ENCODE measurements at regions not wholly inside any gene's neighbourhood (a gene's known extent, or its start where the extent isn't known, plus 50 kb on each side); places are given as distances from the start of the nearest gene placed in this dataset.
A peak's percentile ranks its signal among the peaks of the same experiment; 100 is the strongest.

DNA sequence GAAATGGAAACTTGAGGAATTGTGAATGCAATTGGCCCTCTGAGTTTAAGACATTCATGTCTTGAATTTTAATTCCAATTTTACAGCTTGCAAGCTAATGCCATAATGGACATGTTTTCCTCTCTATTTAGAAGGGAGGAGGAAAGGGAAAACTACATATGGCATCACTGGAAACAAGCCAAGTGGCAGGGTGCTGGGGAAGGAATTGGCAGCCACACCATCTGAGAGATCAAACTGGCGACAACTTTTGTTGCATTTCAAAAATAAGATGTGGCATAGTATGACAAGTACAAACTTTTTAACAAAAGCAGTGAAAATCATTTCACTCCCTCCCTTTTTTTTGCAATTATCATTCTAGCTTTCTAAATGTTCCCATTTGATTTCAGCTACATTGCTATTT is 615.6 kb downstream of the CENPC start:
- TF ChIP-seq YY1 (IDR thresholded peaks at IDR 0.05; ENCODE audit: low read depth) (no peak), RAD21 (IDR thresholded peaks at IDR 0.05; ENCODE audit: low read depth) (no peak), EP300 (IDR thresholded peaks at IDR 0.05; ENCODE audit: borderline replicate concordance) (no peak), NFIC (IDR thresholded peaks at IDR 0.05) (0 out of 2 replicates have a peak, but pooled peaks have one; percentile 22)
- TF ChIP-seq, protein P1, sequence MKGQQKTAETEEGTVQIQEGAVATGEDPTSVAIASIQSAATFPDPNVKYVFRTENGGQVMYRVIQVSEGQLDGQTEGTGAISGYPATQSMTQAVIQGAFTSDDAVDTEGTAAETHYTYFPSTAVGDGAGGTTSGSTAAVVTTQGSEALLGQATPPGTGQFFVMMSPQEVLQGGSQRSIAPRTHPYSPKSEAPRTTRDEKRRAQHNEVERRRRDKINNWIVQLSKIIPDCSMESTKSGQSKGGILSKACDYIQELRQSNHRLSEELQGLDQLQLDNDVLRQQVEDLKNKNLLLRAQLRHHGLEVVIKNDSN (IDR thresholded peaks at IDR 0.05), result no peak

DNA sequence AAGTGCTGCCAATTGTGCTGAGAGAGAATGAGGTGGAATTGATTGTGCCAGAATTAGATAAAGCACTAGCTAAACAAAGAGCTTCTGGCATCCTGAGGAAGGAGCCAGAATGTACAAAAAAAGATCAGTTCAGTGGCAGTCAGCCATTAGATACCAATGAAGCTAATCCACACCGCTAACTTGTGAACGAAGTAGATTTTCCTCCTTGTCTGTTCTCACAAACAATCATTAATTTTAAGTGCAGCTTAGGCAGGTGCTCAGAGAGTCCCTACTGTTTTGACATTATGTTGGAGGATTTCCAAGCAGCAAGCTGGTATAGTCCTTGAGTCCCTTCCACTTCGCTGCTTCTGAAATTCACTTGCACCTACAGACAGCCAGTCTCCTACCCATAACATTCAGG is 617.4 kb downstream of the CENPC start:
- peak; percentile 74 for TF ChIP-seq NFIC (IDR thresholded peaks at IDR 0.05)
- TF ChIP-seq CREB1 (IDR thresholded peaks at IDR 0.05; ENCODE audit: low read depth), result no peak
- TF ChIP-seq TAF1 (IDR thresholded peaks at IDR 0.05; ENCODE audit: low read depth), result no peak
- peak; percentile 74; the same call in 1 of the 2 replicates for TF ChIP-seq TCF12 (IDR thresholded peaks at IDR 0.05; ENCODE audit: low read depth)
- peak; percentile 51; the same call in 1 of the 2 replicates for TF ChIP-seq EP300 (IDR thresholded peaks at IDR 0.05; ENCODE audit: borderline replicate concordance)
- no peak for TF ChIP-seq RAD21 (IDR thresholded peaks at IDR 0.05; ENCODE audit: low read depth)
- no peak for TF ChIP-seq EGR1 (IDR thresholded peaks at IDR 0.05)

DNA sequence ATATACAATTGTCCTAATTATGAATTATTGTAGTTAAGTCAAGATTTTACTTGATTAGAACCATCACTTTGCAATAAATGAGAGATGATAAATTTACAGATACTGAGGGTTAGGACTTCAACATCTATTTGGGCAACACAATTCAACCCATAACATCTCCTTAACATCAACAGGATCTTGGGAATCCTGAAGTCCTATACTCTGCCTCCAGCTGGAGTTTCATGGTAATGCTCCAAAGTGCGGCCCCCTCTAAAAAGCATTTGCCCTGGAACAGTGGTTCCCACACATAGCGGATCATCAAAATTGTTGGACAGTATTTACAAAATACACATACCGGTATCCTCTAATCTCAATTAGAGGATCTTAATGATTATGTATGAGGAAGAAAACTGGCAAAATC is 618.6 kb downstream of the CENPC start:
- no peak for TF ChIP-seq CEBPB (IDR thresholded peaks at IDR 0.05)
- TF ChIP-seq NFIC (IDR thresholded peaks at IDR 0.05), result no peak
- TF ChIP-seq, protein P2, sequence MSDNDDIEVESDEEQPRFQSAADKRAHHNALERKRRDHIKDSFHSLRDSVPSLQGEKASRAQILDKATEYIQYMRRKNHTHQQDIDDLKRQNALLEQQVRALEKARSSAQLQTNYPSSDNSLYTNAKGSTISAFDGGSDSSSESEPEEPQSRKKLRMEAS (IDR thresholded peaks at IDR 0.05), result no peak
- TF ChIP-seq, protein P1 (IDR thresholded peaks at IDR 0.05), result no peak

DNA sequence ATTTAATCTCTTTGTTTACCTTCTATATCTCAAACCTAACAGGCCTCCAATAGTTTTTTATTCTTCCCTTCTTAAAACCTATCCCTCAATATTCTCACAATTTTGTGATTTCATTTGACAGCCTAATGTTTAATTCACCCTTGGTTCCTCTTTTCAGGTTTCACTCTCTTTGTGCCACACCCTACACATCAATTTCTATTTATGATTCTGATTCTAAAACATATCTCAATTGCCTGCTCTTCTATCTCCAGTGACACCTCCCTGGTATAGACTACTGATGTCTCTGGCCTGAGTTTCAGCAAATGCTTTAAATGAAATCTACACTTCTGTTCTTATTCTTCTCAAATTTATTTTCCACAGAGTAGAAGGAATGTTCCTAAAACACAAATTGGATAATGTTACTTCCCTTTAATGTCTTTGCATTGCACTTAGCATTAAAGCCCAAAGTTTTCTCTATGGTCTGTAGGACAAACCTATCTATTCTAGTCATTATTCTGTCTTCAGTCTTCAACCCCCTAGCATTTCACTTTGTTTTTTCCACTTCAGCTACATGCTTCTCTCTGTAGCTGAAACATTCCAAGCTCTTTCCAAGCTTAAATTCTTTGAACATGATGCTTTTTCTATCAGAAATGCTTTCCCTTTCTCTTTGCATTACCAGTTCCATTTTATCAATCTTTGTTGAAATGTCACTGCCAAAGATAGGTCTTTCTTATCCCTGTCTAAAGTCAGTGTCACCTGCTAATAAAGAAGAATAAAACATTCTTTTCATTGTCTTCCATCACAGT is 622.0 kb downstream of the CENPC start:
- no peak for TF ChIP-seq TAF1 (IDR thresholded peaks at IDR 0.05; ENCODE audit: low read depth)
- no peak for TF ChIP-seq EGR1 (IDR thresholded peaks at IDR 0.05)
- TF ChIP-seq, protein P3, sequence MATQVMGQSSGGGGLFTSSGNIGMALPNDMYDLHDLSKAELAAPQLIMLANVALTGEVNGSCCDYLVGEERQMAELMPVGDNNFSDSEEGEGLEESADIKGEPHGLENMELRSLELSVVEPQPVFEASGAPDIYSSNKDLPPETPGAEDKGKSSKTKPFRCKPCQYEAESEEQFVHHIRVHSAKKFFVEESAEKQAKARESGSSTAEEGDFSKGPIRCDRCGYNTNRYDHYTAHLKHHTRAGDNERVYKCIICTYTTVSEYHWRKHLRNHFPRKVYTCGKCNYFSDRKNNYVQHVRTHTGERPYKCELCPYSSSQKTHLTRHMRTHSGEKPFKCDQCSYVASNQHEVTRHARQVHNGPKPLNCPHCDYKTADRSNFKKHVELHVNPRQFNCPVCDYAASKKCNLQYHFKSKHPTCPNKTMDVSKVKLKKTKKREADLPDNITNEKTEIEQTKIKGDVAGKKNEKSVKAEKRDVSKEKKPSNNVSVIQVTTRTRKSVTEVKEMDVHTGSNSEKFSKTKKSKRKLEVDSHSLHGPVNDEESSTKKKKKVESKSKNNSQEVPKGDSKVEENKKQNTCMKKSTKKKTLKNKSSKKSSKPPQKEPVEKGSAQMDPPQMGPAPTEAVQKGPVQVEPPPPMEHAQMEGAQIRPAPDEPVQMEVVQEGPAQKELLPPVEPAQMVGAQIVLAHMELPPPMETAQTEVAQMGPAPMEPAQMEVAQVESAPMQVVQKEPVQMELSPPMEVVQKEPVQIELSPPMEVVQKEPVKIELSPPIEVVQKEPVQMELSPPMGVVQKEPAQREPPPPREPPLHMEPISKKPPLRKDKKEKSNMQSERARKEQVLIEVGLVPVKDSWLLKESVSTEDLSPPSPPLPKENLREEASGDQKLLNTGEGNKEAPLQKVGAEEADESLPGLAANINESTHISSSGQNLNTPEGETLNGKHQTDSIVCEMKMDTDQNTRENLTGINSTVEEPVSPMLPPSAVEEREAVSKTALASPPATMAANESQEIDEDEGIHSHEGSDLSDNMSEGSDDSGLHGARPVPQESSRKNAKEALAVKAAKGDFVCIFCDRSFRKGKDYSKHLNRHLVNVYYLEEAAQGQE (IDR thresholded peaks at IDR 0.05; ENCODE audit: low read depth), result no peak
- no peak for TF ChIP-seq RAD21 (IDR thresholded peaks at IDR 0.05; ENCODE audit: low read depth)
- no peak for TF ChIP-seq TEAD4 (IDR thresholded peaks at IDR 0.05)
- TF ChIP-seq EP300 (IDR thresholded peaks at IDR 0.05; ENCODE audit: borderline replicate concordance), result no peak
- no peak for TF ChIP-seq ZBTB7A (IDR thresholded peaks at IDR 0.05; ENCODE audit: low read depth)
- no peak for TF ChIP-seq NFIC (IDR thresholded peaks at IDR 0.05)
- TF ChIP-seq FOXM1 (IDR thresholded peaks at IDR 0.05; ENCODE audit: borderline replicate concordance, low read depth), result no peak
- no peak for TF ChIP-seq CEBPB (IDR thresholded peaks at IDR 0.05)
- TF ChIP-seq TCF12 (IDR thresholded peaks at IDR 0.05; ENCODE audit: low read depth), result no peak
- no peak for TF ChIP-seq CREB1 (IDR thresholded peaks at IDR 0.05; ENCODE audit: low read depth)
- TF ChIP-seq, protein P1 (IDR thresholded peaks at IDR 0.05), result no peak
- TF ChIP-seq, protein P2 (IDR thresholded peaks at IDR 0.05), result no peak
- no peak for TF ChIP-seq YY1 (IDR thresholded peaks at IDR 0.05; ENCODE audit: low read depth)

DNA sequence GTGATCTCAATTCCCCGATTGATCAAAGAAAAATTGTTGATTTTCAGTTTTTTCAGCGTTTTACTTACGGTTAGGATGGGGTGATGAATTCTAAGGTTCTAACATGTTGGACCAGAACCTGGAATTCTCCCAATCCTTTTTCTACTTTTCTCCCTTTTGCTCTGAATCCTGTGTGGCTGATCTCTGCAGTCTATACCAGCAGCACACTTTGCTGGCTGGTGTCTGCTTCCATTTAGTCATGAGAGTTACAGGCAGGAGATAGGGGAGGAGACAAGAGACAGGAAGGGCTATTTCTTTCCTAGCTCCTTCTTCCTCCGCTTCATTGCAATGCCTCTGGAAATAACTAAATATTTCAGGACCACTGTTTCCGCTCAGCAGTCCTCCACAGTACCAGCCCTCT is 623.9 kb downstream of the CENPC start:
- TF ChIP-seq, protein P2 (IDR thresholded peaks at IDR 0.05), result no peak
- TF ChIP-seq CREB1 (IDR thresholded peaks at IDR 0.05; ENCODE audit: low read depth) (no peak), ZBTB7A (IDR thresholded peaks at IDR 0.05; ENCODE audit: low read depth) (no peak), EGR1 (IDR thresholded peaks at IDR 0.05) (no peak)
- TF ChIP-seq, protein P3 (IDR thresholded peaks at IDR 0.05; ENCODE audit: low read depth), result no peak

DNA sequence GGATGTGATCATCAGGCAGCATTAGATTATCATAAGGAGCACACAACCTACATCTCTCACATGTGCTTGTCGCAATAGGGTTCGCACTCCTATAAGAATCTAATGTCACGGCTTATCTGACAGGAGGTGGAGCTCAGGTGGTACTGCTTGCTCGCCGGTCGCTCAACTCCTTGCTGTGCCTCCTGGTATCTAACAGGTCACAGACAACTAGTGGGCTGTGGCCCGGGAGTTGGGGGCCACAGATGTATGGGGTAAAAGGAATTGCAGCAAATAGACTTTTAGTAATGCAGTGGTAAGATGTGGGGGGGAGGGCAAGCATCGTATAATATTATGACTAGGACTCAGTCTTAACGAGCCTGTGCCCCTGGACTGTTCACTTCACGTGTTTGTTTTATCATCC is 624.8 kb downstream of the CENPC start:
- TF ChIP-seq YY1 (IDR thresholded peaks at IDR 0.05; ENCODE audit: low read depth) (no peak), RAD21 (IDR thresholded peaks at IDR 0.05; ENCODE audit: low read depth) (no peak), TAF1 (IDR thresholded peaks at IDR 0.05; ENCODE audit: low read depth) (no peak), EGR1 (IDR thresholded peaks at IDR 0.05) (no peak), CEBPB (IDR thresholded peaks at IDR 0.05) (no peak), TCF12 (IDR thresholded peaks at IDR 0.05; ENCODE audit: low read depth) (no peak), EP300 (IDR thresholded peaks at IDR 0.05; ENCODE audit: borderline replicate concordance) (no peak), ZBTB7A (IDR thresholded peaks at IDR 0.05; ENCODE audit: low read depth) (no peak), CREB1 (IDR thresholded peaks at IDR 0.05; ENCODE audit: low read depth) (no peak)
- TF ChIP-seq, protein P2 (IDR thresholded peaks at IDR 0.05), result no peak
- TF ChIP-seq, protein P3 (IDR thresholded peaks at IDR 0.05; ENCODE audit: low read depth), result no peak
